Right lobe of liver (tissue), 6 donors: ENCODE measurements at regions not wholly inside any gene's neighbourhood (a gene's known extent, or its start where the extent isn't known, plus 50 kb on each side); places are given as distances from the start of the nearest gene placed in this dataset.

ENCODE experiments used
- ATAC-seq, 4 donors: fragments of 200-7000 bp; cut with Tn5 transposase; one replicate each; pipeline ENCODE4 v1.9.1; 2020; ENCODE audit warnings: mild to moderate bottlenecking in 4 of 4, moderate library complexity in 4 of 4
- DNase-seq, 3 donors: peaks; one replicate each; pipeline ENCODE4 v3.0.0-alpha.2; 2020
- H3K27ac ChIP-seq, 3 donors: fragments of 200-600 bp; one replicate each; pipeline ENCODE4 v1.8.0; 2022
- H3K27me3 ChIP-seq, 2 donors: fragments of 200-600 bp; one replicate each; pipeline ENCODE4 v1.8.0; 2022
- H3K36me3 ChIP-seq, 4 donors: fragments of 200-600 bp; sonication (generic) in 1 of 4; one replicate each; pipeline versions ENCODE4 v1.5.1 to v1.8.0; 2017 to 2022; ENCODE audit warnings: control low read depth in 1 of 4
- H3K4me1 ChIP-seq, 4 donors: fragments of 200-600 bp; sonication (generic) in 1 of 4; one replicate each; pipeline versions ENCODE4 v1.5.1 to v1.8.0; 2017 to 2022; ENCODE audit warnings: control low read depth in 1 of 4
- H3K4me3 ChIP-seq, 3 donors: fragments of 200-600 bp; one replicate each; pipeline ENCODE4 v1.8.0; 2022
- H3K9me3 ChIP-seq, 4 donors: fragments of 200-600 bp; sonication (generic) in 1 of 4; one replicate each; pipeline versions ENCODE4 v1.5.1 to v1.8.0; 2017 to 2022; ENCODE audit warnings: control low read depth in 1 of 4
- CTCF ChIP-seq, 4 donors: fragments of 200-600 bp in 3 of 4; fragments of 450-650 bp in 1 of 4; IDR thresholded peaks; one replicate each; pipeline versions ENCODE4 v1.5.1 to v1.8.0; 2016 to 2022; ENCODE audit warnings: antibody characterized with exemption in 4 of 4, mild to moderate bottlenecking in 2 of 4
- POLR2A ChIP-seq: fragments of 450-650 bp; IDR thresholded peaks from one replicate; pipeline ENCODE4 v1.6.1; 2017; ENCODE audit warnings: antibody characterized with exemption, mild to moderate bottlenecking
- WGBS: methylation state at CpG from one replicate; pipeline ENCODE4 v1.1.6; 2018; ENCODE audit warnings: low coverage, low lambda C conversion rate; ENCODE audit not compliant: insufficient coverage; ENCODE audit errors: missing lambda C conversion rate; 5-methylcytosine and 5-hydroxymethylcytosine counted together
- intact Hi-C, 2 donors: fragments of 100-400 bp; cut with DNase I; formaldehyde crosslinking; loops; one replicate each; pipeline versions ENCODE4 v1.11.2 to v1.14.1; 2022
- donor health status: DM: no; HTN: yes; CAD: no.
- donor health status: DM: no; HTN: no; CAD: no.
- donor health status: DM: no; HTN: no; CAD: no.
- donor health status: DM: no; HTN: yes; CAD: no.
- donor health status: DM: no; HTN: yes; CAD: no.

GRCh38 chr10:123559823-123560092, 106.4 kb upstream of the GPR26 start:
- no peaks in the 10 kb centered on the region for H3K4me1 ChIP-seq
- H3K27ac ChIP-seq = no peak overlapping the region
- H3K9me3 ChIP-seq = no peaks in the 10 kb centered on the region
- no peak for DNase-seq
- no peaks in the 10 kb centered on the region for H3K27me3 ChIP-seq
- no peaks in the 10 kb centered on the region for H3K36me3 ChIP-seq
- no peak for TF ChIP-seq CTCF (IDR thresholded peaks at IDR 0.05)
- TF ChIP-seq POLR2A = no peak
- 30% methylated on average over 4 of the region's 7 CpGs for WGBS
- intact Hi-C loops = loop anchor here (5.0 to 10.0 kb wide), 3 partner anchors 425 to 515 kb away; partner anchors contain the start of gene HMX3 (in 1 of the 2)
- no peak for ATAC-seq
- no peak overlapping the region for H3K4me3 ChIP-seq

GRCh38 chr10:123560301-123561140, 105.6 kb upstream of the GPR26 start:
- ATAC-seq = no peak
- intact Hi-C loops = no loop called here
- H3K4me3 ChIP-seq = no peak overlapping the region
- DNase-seq = no peak
- WGBS = 31% methylated on average over 3 of the region's 13 CpGs
- no peak for TF ChIP-seq CTCF (IDR thresholded peaks at IDR 0.05)
- no peak for TF ChIP-seq POLR2A
- no peaks in the 10 kb centered on the region for H3K27me3 ChIP-seq
- no peak overlapping the region for H3K27ac ChIP-seq
- H3K4me1 ChIP-seq = no peaks in the 10 kb centered on the region
- H3K9me3 ChIP-seq = no peaks in the 10 kb centered on the region
- no peaks in the 10 kb centered on the region for H3K36me3 ChIP-seq

- DNase-seq (no peak), ATAC-seq (no peak)
- Histone ChIP-seq H3K36me3 (no peaks in the 10 kb centered on the region), H3K27ac (no peak overlapping the region), H3K4me3 (no peak overlapping the region), H3K27me3 (no peaks in the 10 kb centered on the region), H3K9me3 (no peaks in the 10 kb centered on the region), H3K4me1 (no peaks in the 10 kb centered on the region)
- WGBS = 59% methylated on average over 3 of the region's 4 CpGs
- TF ChIP-seq POLR2A (no peak), CTCF (IDR thresholded peaks at IDR 0.05) (no peak)
- intact Hi-C loops = no loop called here
Observed at GRCh38 chr10:123561141-123561440, 105.1 kb upstream of the GPR26 start.

GRCh38 chr10:123562387-123562786, 103.8 kb upstream of the GPR26 start:
- Histone ChIP-seq H3K4me3 (no peak overlapping the region), H3K27ac (no peak overlapping the region), H3K9me3 (no peaks in the 10 kb centered on the region), H3K4me1 (no peaks in the 10 kb centered on the region), H3K27me3 (no peaks in the 10 kb centered on the region), H3K36me3 (no peaks in the 10 kb centered on the region)
- ATAC-seq = no peak
- DNase-seq = no peak
- 35% methylated on average over 1 of the region's 1 CpG for WGBS
- TF ChIP-seq POLR2A (no peak), CTCF (IDR thresholded peaks at IDR 0.05) (no peak)
- intact Hi-C loops = no loop called here
